Prostate gland (tissue), 2 donors: ENCODE measurements at regions not wholly inside any gene's neighbourhood (a gene's known extent, or its start where the extent isn't known, plus 50 kb on each side); places are given as distances from the start of the nearest gene placed in this dataset.

Source experiments
- DNase-seq: peaks from one replicate; pipeline ENCODE4 v3.0.0-alpha.2; 2019; ENCODE audit warnings: low spot score
- H3K27ac ChIP-seq, 2 donors: fragments of 200-600 bp; sonication (generic); 2 replicates each; pipeline ENCODE4 v1.5.1; 2017 to 2019
- H3K27me3 ChIP-seq: fragments of 200-600 bp; sonication (generic); replicated peaks from 2 replicates; pipeline ENCODE4 v1.5.1; 2019; ENCODE audit not compliant: insufficient read depth
- H3K36me3 ChIP-seq, 2 donors: fragments of 200-600 bp; sonication (generic); 1 replicate in 1 of 2; 2 replicates in 1 of 2; pipeline versions ENCODE4 v1.5.1 to v1.8.1; 2017 to 2019
- H3K4me1 ChIP-seq: fragments of 200-600 bp; sonication (generic); replicated peaks from 2 replicates; pipeline ENCODE4 v1.5.1; 2019
- H3K4me3 ChIP-seq, 2 donors: fragments of 200-600 bp; sonication (generic); 2 replicates each; pipeline ENCODE4 v1.5.1; 2017 to 2019
- H3K9me3 ChIP-seq: fragments of 200-600 bp; sonication (generic); 2 replicates; pipeline ENCODE4 v1.5.1; 2017
- CTCF ChIP-seq, 4 experiments: fragments of 200-600 bp in 2 of 4; fragments of 450-650 bp in 2 of 4; sonication (generic) in 2 of 4; IDR thresholded peaks; 1 replicate in 3 of 4; 2 replicates in 1 of 4; pipeline ENCODE4 v1.5.1; 2016 to 2019; ENCODE audit warnings: antibody characterized with exemption in 4 of 4, mild to moderate bottlenecking in 2 of 4, moderate library complexity in 2 of 4
- POLR2A ChIP-seq: fragments of 450-650 bp; IDR thresholded peaks from one replicate; pipeline ENCODE4 v1.6.1; 2016; ENCODE audit warnings: antibody characterized with exemption, mild to moderate bottlenecking
- POLR2AphosphoS5 ChIP-seq: sonication (generic); formaldehyde crosslinking; IDR thresholded peaks from one replicate; pipeline ENCODE4 v1.6.1; 2017; ENCODE audit warnings: antibody characterized with exemption
- WGBS: methylation state at CpG from one replicate; pipeline ENCODE4 v1.1.5; 2018; 5-methylcytosine and 5-hydroxymethylcytosine counted together
- intact Hi-C: fragments of 100-400 bp; cut with DNase I; formaldehyde crosslinking; loops from one replicate; pipeline ENCODE4 v1.14.2; 2022

GRCh38 chr3:139225548-139225947, 118.3 kb upstream of the MRPS22 start:
- TF ChIP-seq CTCF (IDR thresholded peaks at IDR 0.05) = no peak
- TF ChIP-seq POLR2A = no peak
- TF ChIP-seq POLR2AphosphoS5 = no peak
- Histone ChIP-seq H3K4me3 (no peak overlapping the region), H3K27ac (no peak overlapping the region), H3K27me3 (no peaks in the 10 kb centered on the region), H3K4me1 (no peaks in the 10 kb centered on the region), H3K36me3 (no peaks in the 10 kb centered on the region), H3K9me3 (no peaks in the 10 kb centered on the region)
- 79% methylated on average over 4 of the region's 4 CpGs for WGBS
- DNase-seq = no peak
- intact Hi-C loops = no loop called here

DNA sequence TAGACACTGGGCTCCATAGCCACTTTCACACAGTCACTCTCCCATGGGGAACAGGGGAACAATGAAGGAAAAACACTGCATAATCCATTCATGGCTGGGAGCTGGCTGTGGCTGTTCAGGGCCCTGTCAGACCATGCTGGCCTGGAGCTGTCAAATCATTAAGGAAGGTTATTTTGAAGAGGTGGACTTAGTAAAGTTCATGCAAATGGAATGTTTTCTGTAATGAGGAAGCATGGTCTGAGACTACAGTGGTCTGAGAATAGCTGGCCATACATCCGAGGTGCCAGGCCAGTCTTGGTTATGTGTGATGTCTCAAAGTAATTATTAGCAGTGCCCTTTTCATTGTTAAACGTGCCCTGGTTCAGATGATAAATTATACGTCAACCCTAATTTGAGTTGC, 117.1 kb upstream of the MRPS22 start:
- H3K27ac ChIP-seq = no peak overlapping the region
- no peak for TF ChIP-seq CTCF (IDR thresholded peaks at IDR 0.05)
- TF ChIP-seq POLR2AphosphoS5 = no peak
- TF ChIP-seq POLR2A = no peak

DNA sequence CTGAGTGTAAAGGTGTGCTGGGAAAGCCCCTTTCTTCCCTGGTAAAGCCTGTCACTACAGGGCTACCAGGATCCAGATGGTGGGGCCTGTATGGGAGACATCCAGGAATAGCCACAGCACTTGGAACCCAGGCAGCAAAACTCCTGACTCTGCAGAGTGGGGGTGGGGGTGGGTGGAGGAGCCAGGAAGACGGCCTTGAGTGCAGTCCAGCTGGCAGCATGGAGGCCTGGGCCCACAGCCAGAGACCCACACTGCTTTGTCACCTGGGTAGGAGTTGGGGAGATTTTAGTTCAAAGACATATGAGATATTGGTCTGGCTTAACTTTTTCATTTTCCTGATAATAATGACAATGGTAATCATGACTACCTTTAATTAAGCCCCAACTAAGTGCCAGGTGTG, 116.7 kb upstream of the MRPS22 start:
- 21% methylated on average over 1 of the region's 1 CpG for WGBS
- Histone ChIP-seq H3K9me3 (no peaks in the 10 kb centered on the region), H3K4me3 (no peak overlapping the region), H3K36me3 (no peaks in the 10 kb centered on the region), H3K4me1 (no peaks in the 10 kb centered on the region), H3K27me3 (no peaks in the 10 kb centered on the region), H3K27ac (no peak overlapping the region)
- DNase-seq = no peak
- no peak for TF ChIP-seq POLR2A
- TF ChIP-seq POLR2AphosphoS5 = no peak
- no peak for TF ChIP-seq CTCF (IDR thresholded peaks at IDR 0.05)
- intact Hi-C loops = no loop called here

More for the DNA sequence above, 117.1 kb upstream of the MRPS22 start:
- WGBS = 56% methylated on average over 3 of the region's 3 CpGs
- no peaks in the 10 kb centered on the region for H3K27me3 ChIP-seq
- H3K36me3 ChIP-seq = no peaks in the 10 kb centered on the region
- DNase-seq = no peak
- no peaks in the 10 kb centered on the region for H3K9me3 ChIP-seq
- H3K4me1 ChIP-seq = no peaks in the 10 kb centered on the region
- H3K4me3 ChIP-seq = no peak overlapping the region
- intact Hi-C loops = no loop called here

DNA sequence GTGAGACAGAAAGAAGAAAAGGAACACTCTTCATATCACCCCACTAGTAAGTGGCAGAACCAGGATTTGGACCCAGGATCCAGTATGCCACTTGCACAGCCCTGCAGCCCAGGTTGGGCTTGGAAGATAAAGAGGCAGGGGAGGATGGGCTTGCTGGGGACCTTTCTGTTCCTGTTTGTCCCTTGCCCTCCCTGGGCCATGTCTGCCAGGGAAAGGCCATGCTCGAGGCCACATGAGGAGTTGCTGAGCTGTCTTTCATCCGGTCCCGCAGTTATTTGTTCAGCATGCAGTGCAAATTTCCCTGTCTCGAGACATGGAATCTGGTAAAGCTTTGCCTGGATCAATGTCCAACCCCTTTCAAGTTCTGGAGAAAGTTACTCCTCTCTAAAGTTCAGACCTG, 116.0 kb upstream of the MRPS22 start:
- no peak overlapping the region for H3K4me3 ChIP-seq
- no peaks in the 10 kb centered on the region for H3K9me3 ChIP-seq
- no peaks in the 10 kb centered on the region for H3K27me3 ChIP-seq
- DNase-seq = no peak
- intact Hi-C loops = no loop called here
- no peak for TF ChIP-seq POLR2AphosphoS5
- TF ChIP-seq CTCF (IDR thresholded peaks at IDR 0.05) = no peak
- no peak for TF ChIP-seq POLR2A
- H3K36me3 ChIP-seq = no peaks in the 10 kb centered on the region
- H3K4me1 ChIP-seq = no peaks in the 10 kb centered on the region
- no peak overlapping the region for H3K27ac ChIP-seq
- 29% methylated on average over 4 of the region's 4 CpGs for WGBS

GRCh38 chr3:139230391-139230790, 113.4 kb upstream of the MRPS22 start:
- Histone ChIP-seq H3K27me3 (no peaks in the 10 kb centered on the region), H3K27ac (no peak overlapping the region), H3K9me3 (no peaks in the 10 kb centered on the region), H3K4me1 (no peaks in the 10 kb centered on the region), H3K4me3 (no peak overlapping the region), H3K36me3 (no peaks in the 10 kb centered on the region)
- no peak for DNase-seq
- intact Hi-C loops = no loop called here
- TF ChIP-seq CTCF (IDR thresholded peaks at IDR 0.05) = no peak
- TF ChIP-seq POLR2A = no peak
- no peak for TF ChIP-seq POLR2AphosphoS5
- WGBS = 78% methylated on average over 8 of the region's 8 CpGs
